Muscle of leg (tissue), 3 donors: ENCODE measurements at regions not wholly inside any gene's neighbourhood (a gene's known extent, or its start where the extent isn't known, plus 50 kb on each side); places are given as distances from the start of the nearest gene placed in this dataset.

Source experiments
- DNase-seq: peaks from one replicate; pipeline ENCODE4 v3.0.0; 2013
- H3K27ac ChIP-seq: one replicate; pipeline ENCODE4 v1.5.1; 2013; ENCODE audit warnings: mild to moderate bottlenecking, low read length, control low read depth
- H3K27me3 ChIP-seq: one replicate; pipeline ENCODE4 v1.6.1; 2013; ENCODE audit warnings: low read length; ENCODE audit not compliant: control insufficient read depth, insufficient read depth
- H3K36me3 ChIP-seq: one replicate; pipeline ENCODE4 v1.6.1; 2013; ENCODE audit warnings: low read length; ENCODE audit not compliant: control insufficient read depth, insufficient read depth
- H3K4me1 ChIP-seq: one replicate; pipeline ENCODE4 v1.6.1; 2013; ENCODE audit warnings: low read length; ENCODE audit not compliant: control insufficient read depth, insufficient read depth
- H3K4me3 ChIP-seq: one replicate; pipeline ENCODE4 v1.5.1; 2013; ENCODE audit warnings: low read length, control low read depth
- H3K9me3 ChIP-seq: replicated peaks from 2 replicates; pipeline ENCODE4 v1.6.1; 2013; ENCODE audit warnings: low read depth, low read length; ENCODE audit not compliant: control insufficient read depth
- WGBS: methylation state at CpG from one replicate; pipeline ENCODE4 v1.1.5; 2013; ENCODE audit warnings: missing lambda C conversion rate; ENCODE audit not compliant: insufficient coverage; 5-methylcytosine and 5-hydroxymethylcytosine counted together

DNA sequence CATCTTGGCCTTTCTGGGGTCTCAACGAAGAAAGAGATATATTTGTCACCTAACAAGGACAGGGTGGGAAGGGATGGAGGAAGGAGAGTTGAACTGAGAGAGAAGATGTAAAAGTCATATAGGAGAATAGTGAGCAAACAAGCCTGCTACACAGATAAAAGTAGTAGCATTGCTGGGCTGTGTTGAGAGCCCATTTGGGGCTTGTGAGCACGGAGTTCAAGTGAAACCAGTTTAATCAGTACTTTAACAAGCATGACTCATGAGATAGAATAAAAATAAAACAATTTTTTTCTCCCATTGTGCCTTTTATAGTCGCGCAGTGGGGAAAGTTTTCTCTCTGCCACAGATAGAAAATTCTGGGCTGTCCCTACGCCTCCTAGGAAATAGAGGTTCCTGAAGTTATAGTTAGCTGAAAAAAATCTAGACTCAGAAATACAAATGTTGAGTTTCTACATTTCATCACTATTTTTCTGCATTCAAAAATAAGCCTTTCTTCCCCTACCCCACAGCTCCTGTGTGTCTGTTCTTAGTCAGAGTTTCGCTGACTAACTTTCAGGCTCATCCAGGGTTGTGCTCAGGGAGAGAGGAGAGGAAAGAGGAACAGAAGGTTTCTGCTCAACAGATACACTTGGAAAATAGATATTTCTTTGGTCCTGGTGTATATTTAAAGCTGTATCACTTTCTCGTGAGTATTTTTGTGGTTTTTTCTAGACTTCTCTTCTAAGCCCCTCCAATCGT, 395.8 kb upstream of the ADAMTSL1 start:
- no peaks in the 10 kb centered on the region for H3K9me3 ChIP-seq
- no CpG with 5 or more reads among the region's 8 CpGs for WGBS

DNA sequence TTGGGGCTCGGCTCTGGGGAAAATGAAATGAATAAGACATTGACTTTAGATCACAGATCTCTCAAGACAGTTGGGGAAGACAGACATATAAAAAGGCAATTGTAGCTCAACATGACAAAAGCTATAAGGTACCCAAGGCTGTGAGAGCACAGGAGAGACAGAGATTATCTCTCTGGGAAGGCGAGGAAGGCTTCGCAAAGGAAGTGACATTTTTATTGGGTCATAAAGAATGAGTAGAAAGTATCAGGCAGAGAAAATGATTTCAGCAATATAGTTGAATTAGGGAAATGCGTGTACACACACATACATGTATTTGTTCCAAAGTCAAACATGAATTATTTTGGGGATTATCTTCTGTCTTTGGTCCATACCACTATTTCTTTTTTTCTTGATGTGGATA, 381.8 kb upstream of the ADAMTSL1 start:
- no peaks in the 10 kb centered on the region for H3K4me1 ChIP-seq
- no peaks in the 10 kb centered on the region for H3K27me3 ChIP-seq
- 73% methylated on average over 2 of the region's 4 CpGs for WGBS
- H3K27ac ChIP-seq = no peak overlapping the region
- H3K4me3 ChIP-seq = no peak overlapping the region
- no peaks in the 10 kb centered on the region for H3K36me3 ChIP-seq
- H3K9me3 ChIP-seq = no peaks in the 10 kb centered on the region
- DNase-seq = no peak

More for the DNA sequence above, 395.8 kb upstream of the ADAMTSL1 start:
- Histone ChIP-seq H3K36me3 (no peaks in the 10 kb centered on the region), H3K4me3 (no peak overlapping the region), H3K27ac (no peak overlapping the region), H3K4me1 (peaks cover 2% of the 10 kb centered on the region), H3K27me3 (no peaks in the 10 kb centered on the region)
- DNase-seq = peak; percentile 30

- no CpG with 5 or more reads among the region's 4 CpGs for WGBS
- no peak overlapping the region for H3K27ac ChIP-seq
- H3K27me3 ChIP-seq = no peaks in the 10 kb centered on the region
- H3K4me1 ChIP-seq = no peaks in the 10 kb centered on the region
- H3K36me3 ChIP-seq = no peaks in the 10 kb centered on the region
- H3K4me3 ChIP-seq = no peak overlapping the region
- no peaks in the 10 kb centered on the region for H3K9me3 ChIP-seq
- DNase-seq = no peak
Observed at GRCh38 chr9:18106006-18106560, 367.9 kb upstream of the ADAMTSL1 start.

- no peaks in the 10 kb centered on the region for H3K4me1 ChIP-seq
- DNase-seq = no peak
- H3K9me3 ChIP-seq = no peaks in the 10 kb centered on the region
- no peaks in the 10 kb centered on the region for H3K36me3 ChIP-seq
- H3K27me3 ChIP-seq = no peaks in the 10 kb centered on the region
- H3K27ac ChIP-seq = no peak overlapping the region
- H3K4me3 ChIP-seq = no peak overlapping the region
- 72% methylated on average over 2 of the region's 4 CpGs for WGBS
Observed at GRCh38 chr9:18109675-18110074, 364.3 kb upstream of the ADAMTSL1 start.

DNA sequence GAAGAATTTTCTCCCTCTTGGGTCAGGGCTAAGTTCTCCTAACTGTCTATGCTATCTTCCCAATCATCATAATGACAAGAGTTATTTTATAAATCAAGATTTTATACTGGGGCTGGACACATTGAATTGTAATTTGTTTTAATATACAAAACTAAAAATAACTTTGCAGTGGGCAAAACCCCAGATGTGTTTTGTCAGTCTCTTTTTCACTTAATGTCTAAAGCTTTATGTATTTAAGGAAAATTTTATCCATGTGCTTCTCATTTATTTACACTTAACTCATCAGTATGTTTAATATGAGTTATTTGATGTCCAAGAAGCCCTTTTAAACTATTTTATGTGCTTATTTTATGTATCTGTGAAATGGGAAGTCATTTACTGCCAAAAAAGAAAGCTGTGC, 362.8 kb upstream of the ADAMTSL1 start:
- no peaks in the 10 kb centered on the region for H3K27me3 ChIP-seq
- H3K4me1 ChIP-seq = no peaks in the 10 kb centered on the region
- no peaks in the 10 kb centered on the region for H3K36me3 ChIP-seq
- H3K27ac ChIP-seq = no peak overlapping the region
- DNase-seq = peak; percentile 75
- H3K9me3 ChIP-seq = no peaks in the 10 kb centered on the region
- no peak overlapping the region for H3K4me3 ChIP-seq

DNA sequence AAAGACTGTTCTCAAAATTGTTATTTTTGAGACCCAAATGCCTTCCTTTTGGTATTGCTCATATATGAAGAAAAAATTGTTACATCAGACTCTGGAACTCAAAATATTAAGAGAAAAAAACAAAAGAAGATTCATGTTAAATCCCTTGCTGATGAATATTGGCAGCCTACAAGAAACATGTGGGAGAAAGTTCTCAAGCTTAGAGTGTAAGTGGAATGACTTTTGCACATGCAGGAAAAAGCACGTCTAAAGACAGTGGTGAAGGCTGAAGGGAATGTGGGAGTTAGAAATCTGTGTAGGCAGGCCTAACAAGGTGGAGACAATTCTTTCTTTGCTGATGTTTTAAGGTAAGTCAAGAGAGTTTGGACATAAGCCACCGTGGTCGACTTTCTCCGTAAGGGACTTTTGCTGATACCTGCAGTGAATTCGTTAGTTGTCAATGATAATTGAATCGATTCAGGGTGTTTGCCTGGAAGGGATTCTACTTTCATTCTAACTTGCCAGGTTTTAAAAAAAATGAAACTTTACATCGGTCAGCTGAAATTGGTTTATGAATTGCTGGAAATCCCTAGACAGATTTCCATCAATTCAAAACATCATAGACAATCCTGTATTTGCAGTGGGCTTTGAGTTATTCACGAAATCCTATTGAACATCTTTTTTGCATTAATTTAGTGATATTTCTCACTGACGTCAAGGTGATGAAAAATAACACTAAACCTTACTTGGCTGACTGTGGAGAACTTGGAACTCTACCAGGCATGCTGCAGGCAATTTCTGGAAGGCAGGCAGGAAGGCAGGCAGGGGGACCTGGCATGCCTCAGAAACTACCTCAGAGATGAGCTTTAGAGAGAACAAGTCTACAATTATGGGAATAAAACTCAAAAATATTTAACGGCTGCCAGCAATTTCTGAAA, 359.1 kb upstream of the ADAMTSL1 start:
- no peaks in the 10 kb centered on the region for H3K36me3 ChIP-seq
- no peaks in the 10 kb centered on the region for H3K4me1 ChIP-seq
- H3K9me3 ChIP-seq = no peaks in the 10 kb centered on the region
- 27% methylated on average over 2 of the region's 10 CpGs for WGBS
- H3K4me3 ChIP-seq = no peak overlapping the region
- peak; percentile 97 for DNase-seq
- peak overlapping the region; percentile 66 for H3K27ac ChIP-seq
- H3K27me3 ChIP-seq = no peaks in the 10 kb centered on the region

- DNase-seq = no peak
- Histone ChIP-seq H3K36me3 (no peaks in the 10 kb centered on the region), H3K27ac (no peak overlapping the region), H3K4me1 (no peaks in the 10 kb centered on the region), H3K27me3 (no peaks in the 10 kb centered on the region), H3K9me3 (no peaks in the 10 kb centered on the region), H3K4me3 (no peak overlapping the region)
Observed at GRCh38 chr9:18118268-18118667, 355.7 kb upstream of the ADAMTSL1 start.

DNA sequence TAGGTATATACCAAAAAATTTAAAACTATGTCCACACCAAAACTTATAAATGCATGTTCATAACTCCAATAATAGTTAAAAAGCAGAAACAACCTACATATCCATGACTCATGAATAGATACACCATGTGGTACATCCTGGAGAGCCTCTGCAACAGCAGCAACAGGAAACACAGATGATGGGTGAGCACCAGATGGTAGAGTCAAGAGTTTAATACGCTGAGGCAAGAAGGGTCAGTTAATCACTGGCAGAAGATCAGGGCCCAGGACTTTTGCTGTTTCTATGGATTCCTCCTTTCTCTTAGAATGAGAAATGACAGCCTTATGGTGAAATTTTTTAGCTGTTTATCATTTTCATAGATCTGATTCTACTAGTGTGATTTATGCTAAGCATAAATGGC, 351.8 kb upstream of the ADAMTSL1 start:
- H3K4me3 ChIP-seq = no peak overlapping the region
- H3K27ac ChIP-seq = no peak overlapping the region
- WGBS = no CpG with 5 or more reads among the region's 1 CpG
- H3K36me3 ChIP-seq = no peaks in the 10 kb centered on the region
- peaks cover 2% of the 10 kb centered on the region for H3K4me1 ChIP-seq
- no peak for DNase-seq
- H3K9me3 ChIP-seq = no peaks in the 10 kb centered on the region
- H3K27me3 ChIP-seq = no peaks in the 10 kb centered on the region

DNA sequence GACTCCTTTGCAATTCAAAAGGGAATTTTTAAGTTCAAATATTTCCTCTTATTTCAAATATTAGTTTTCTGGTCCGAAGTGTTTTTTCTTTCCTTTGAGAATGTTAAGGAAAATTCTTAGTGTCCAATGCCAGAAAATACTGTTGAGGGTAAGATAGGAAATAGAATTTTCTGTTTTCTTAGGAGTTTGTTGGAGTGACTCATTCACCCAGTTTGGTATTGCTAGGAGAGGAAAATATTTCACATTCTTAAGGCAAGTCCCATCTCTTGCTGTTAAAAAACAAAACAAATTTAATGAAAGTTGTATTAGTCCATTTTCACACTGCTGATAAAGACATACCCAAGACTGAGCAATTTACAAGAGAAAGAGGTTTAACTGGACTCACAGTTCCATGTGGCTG, 349.2 kb upstream of the ADAMTSL1 start:
- no peaks in the 10 kb centered on the region for H3K9me3 ChIP-seq
- no CpG with 5 or more reads among the region's 1 CpG for WGBS
- no peak overlapping the region for H3K4me3 ChIP-seq
- no peak for DNase-seq
- peaks cover 6% of the 10 kb centered on the region for H3K4me1 ChIP-seq
- H3K27ac ChIP-seq = no peak overlapping the region
- no peaks in the 10 kb centered on the region for H3K27me3 ChIP-seq
- no peaks in the 10 kb centered on the region for H3K36me3 ChIP-seq

DNA sequence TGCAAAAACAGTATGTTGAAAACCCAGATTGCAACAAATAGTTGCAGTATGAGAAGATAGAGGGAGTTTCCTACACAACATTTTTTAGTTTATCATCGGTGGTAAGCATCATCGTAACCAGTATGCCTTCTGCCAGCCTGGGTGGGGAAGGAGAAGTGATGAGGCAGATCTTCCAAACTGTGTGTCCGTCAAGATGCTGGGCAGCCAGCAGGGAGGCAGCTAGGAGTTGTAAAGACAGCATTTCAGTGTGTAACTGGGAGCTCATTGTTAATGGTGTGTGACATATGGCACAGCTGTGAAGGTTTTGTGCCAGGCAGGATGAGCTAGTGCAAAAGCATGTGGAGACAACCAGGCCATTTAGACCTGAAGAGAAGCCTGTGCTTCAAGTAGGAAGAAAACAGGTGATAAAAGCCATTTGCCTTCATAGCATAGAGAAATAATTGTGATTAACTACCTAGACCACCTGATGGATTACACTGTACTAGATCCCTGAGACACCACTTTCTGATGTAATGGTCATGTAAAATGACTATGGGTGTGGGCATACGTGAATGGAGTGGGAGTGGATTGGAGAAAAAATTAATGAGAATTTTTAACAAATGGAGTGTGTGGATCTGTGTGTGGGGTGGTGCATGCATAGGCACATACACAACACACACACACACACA, 347.0 kb upstream of the ADAMTSL1 start:
- Histone ChIP-seq H3K4me1 (peaks cover 8% of the 10 kb centered on the region), H3K9me3 (no peaks in the 10 kb centered on the region), H3K36me3 (no peaks in the 10 kb centered on the region), H3K4me3 (no peak overlapping the region), H3K27me3 (no peaks in the 10 kb centered on the region), H3K27ac (peak overlapping the region; percentile 4)
- DNase-seq = peak; percentile 82
- WGBS = 42% methylated on average over 1 of the region's 4 CpGs
